GM10266 (cell line): ENCODE measurements at regions not wholly inside any gene's neighbourhood (a gene's known extent, or its start where the extent isn't known, plus 50 kb on each side); places are given as distances from the start of the nearest gene placed in this dataset.
"Not testable (repeated sequence)": the region's sequence is repeated elsewhere in the genome, so short reads cannot be mapped to it uniquely, and the experiment has no call there.

Source experiments
- DNase-seq: peaks from one replicate; pipeline ENCODE4 v3.0.0; 2012; ENCODE audit errors: extremely low spot score
- CTCF ChIP-seq: IDR thresholded peaks from 2 replicates; pipeline ENCODE4 v1.5.1; 2012; ENCODE audit warnings: mild to moderate bottlenecking, low read depth; ENCODE audit not compliant: control insufficient read depth, insufficient read depth; ENCODE audit errors: missing control alignments

- DNase-seq: no peak
- TF ChIP-seq CTCF: no peak
Measured at GRCh38 chr4:127000846-127001245, 631.9 kb upstream of the INTU start.

GRCh38 chr4:127001933-127002332 is 630.8 kb upstream of the INTU start:
- no peak for TF ChIP-seq CTCF
- DNase-seq: no peak

GRCh38 chr4:127006446-127006877 is 626.3 kb upstream of the INTU start:
- no peak for DNase-seq
- TF ChIP-seq CTCF: no peak

- no peak for TF ChIP-seq CTCF
- no peak for DNase-seq
Measured at GRCh38 chr4:127007305-127007704, 625.5 kb upstream of the INTU start.

- no peak for DNase-seq
- no peak for TF ChIP-seq CTCF
Measured at GRCh38 chr4:127012549-127012948, 620.2 kb upstream of the INTU start.

- no peak for DNase-seq
- no peak for TF ChIP-seq CTCF
Measured at GRCh38 chr4:127015667-127016117, 617.1 kb upstream of the INTU start.

- DNase-seq: no peak
- no peak for TF ChIP-seq CTCF
Measured at GRCh38 chr4:127018381-127018780, 614.4 kb upstream of the INTU start.

GRCh38 chr4:127020831-127021230 is 611.9 kb upstream of the INTU start:
- not testable (repeated sequence) for DNase-seq
